Heart right ventricle (tissue), 16 donors: ENCODE measurements at regions not wholly inside any gene's neighbourhood (a gene's known extent, or its start where the extent isn't known, plus 50 kb on each side); places are given as distances from the start of the nearest gene placed in this dataset.

Experiments used
- ATAC-seq, 8 donors: fragments of 200-7000 bp; cut with Tn5 transposase; one replicate each; pipeline ENCODE4 v1.9.1; 2020; ENCODE audit warnings: mild to moderate bottlenecking in 8 of 8, moderate library complexity in 8 of 8, moderate number of reproducible peaks in 1 of 8
- DNase-seq, 2 donors: peaks; one replicate each; pipeline ENCODE4 v3.0.0-alpha.2; 2020
- H3K27ac ChIP-seq, 10 donors: fragments of 200-600 bp; sonication (generic) in 2 of 10; one replicate each; pipeline versions ENCODE4 v1.5.0 to v1.8.0; 2020 to 2022; ENCODE audit warnings: mild to moderate bottlenecking in 3 of 10
- H3K27me3 ChIP-seq, 7 donors: fragments of 200-600 bp; one replicate each; pipeline ENCODE4 v1.8.0; 2021 to 2022; ENCODE audit warnings: mild to moderate bottlenecking in 2 of 7
- H3K36me3 ChIP-seq, 9 donors: fragments of 200-600 bp; sonication (generic) in 1 of 9; one replicate each; pipeline versions ENCODE4 v1.5.0 to v1.8.0; 2020 to 2022; ENCODE audit warnings: mild to moderate bottlenecking in 2 of 9
- H3K4me1 ChIP-seq, 9 donors: fragments of 200-600 bp; sonication (generic) in 1 of 9; one replicate each; pipeline versions ENCODE4 v1.5.0 to v1.8.0; 2020 to 2022; ENCODE audit warnings: mild to moderate bottlenecking in 4 of 9
- H3K4me3 ChIP-seq, 10 donors: fragments of 200-600 bp; sonication (generic) in 2 of 10; one replicate each; pipeline versions ENCODE4 v1.5.0 to v1.8.0; 2020 to 2022; ENCODE audit warnings: mild to moderate bottlenecking in 7 of 10, moderate library complexity in 2 of 10
- H3K9me3 ChIP-seq, 11 donors: fragments of 200-600 bp in 10 of 11; sonication (generic) in 2 of 11; one replicate each; pipeline versions ENCODE4 v1.5.0 to v1.8.0; 2013 to 2022; ENCODE audit warnings: mild to moderate bottlenecking in 2 of 11, control low read depth in 1 of 11, moderate library complexity in 1 of 11
- CTCF ChIP-seq, 9 donors: fragments of 200-600 bp; sonication (generic) in 2 of 9; IDR thresholded peaks; one replicate each; pipeline versions ENCODE4 v1.5.0 to v1.8.0; 2021 to 2022; ENCODE audit warnings: antibody characterized with exemption in 9 of 9, mild to moderate bottlenecking in 5 of 9, moderate library complexity in 1 of 9
- WGBS, 2 donors: extraction: QIAGEN DNeasy Blood & Tissue Kit; methylation state at CpG; one replicate each; pipeline ENCODE4 v1.1.7; 2013; ENCODE audit warnings: inconsistent platforms in 1 of 2; 5-methylcytosine and 5-hydroxymethylcytosine counted together
- intact Hi-C, 10 donors: fragments of 100-400 bp; cut with DNase I; formaldehyde crosslinking; loops; one replicate each; pipeline versions ENCODE4 v1.11.1 to v1.14.2; 2022
- donor health status: Arrhythmogenic right ventricular cardiomyopathy.
- donor health status: ischemic (EF 13 %, LVEDD 7.1; RV severe dilation, severe dysfunction).
- donor health status: healthy with polysubstance abuse.
- donor health status: DM: no; HTN: yes; CAD: no.
- donor health status: DM: no; HTN: no; CAD: no.
- donor health status: ischemic (EF 25% LVEDD 6.9; RV normal size, moderate dysfunction).
- donor health status: ischemic (EF 25% LVEDD 5.7; RV mildly dilated, moderate dysfunction).
- donor health status: healthy.
- donor health status: DM: yes; HTN: yes; CAD: no.
- donor health status: Ischemic cardiomyopathy.
- donor health status: ischemic (EF 35%, LVEDD 5.7; RV mildly dilated, moderate dysfunction).
- donor health status: nonischemic (EF 11% LVEDD 7.7; RV severe dilation, severe dysfunction).
- donor health status: DM: yes; HTN: yes; CAD: no.
- donor health status: PGD.
- donor health status: ischemic (EF 29% LVEDD 5.4; RV normal size, mild dysfunction).
- donor health status: nonischemic (EF 23%, LVEDD 6.1; RV moderate dilation, normal function).

DNA sequence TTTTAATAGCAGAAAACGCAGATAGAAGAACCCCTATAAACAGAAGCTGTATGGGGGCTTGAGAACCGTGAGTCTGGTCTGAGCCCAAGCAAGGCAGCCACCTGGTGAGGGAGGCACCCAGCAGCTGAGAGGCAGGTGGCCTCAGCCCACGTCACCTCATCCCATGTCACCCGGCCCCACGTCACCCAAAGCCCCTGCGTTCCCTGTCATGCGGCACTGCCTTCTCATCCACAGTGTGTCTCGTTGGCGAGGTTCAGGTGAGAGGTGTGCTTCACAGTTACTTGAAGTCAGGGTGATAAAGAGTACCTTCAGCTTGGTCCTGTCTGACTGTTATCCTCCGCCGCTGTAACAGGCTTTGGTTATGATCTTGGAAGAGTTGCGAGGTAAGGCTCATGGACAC, 80.6 kb upstream of the IRX4 start:
- no peak for DNase-seq
- intact Hi-C loops, result no loop called here

GRCh38 chr5:1962619-1963355, 80.1 kb upstream of the IRX4 start:
- DNase-seq (no peak), ATAC-seq (no peak)
- WGBS, 2 donors, result 87 to 91% methylated on average over 13 of the region's 13 CpGs

More for the DNA sequence above, 80.6 kb upstream of the IRX4 start:
- H3K9me3 ChIP-seq, result no peaks in the 10 kb centered on the region
- no peaks in the 10 kb centered on the region for H3K4me1 ChIP-seq
- ATAC-seq, result no peak
- 92 to 93% methylated on average over 12 of the region's 12 CpGs for WGBS, 2 donors
- no peak overlapping the region for H3K27ac ChIP-seq
- H3K27me3 ChIP-seq, result no peaks in the 10 kb centered on the region
- H3K4me3 ChIP-seq, result no peak overlapping the region
- no peak for TF ChIP-seq CTCF (IDR thresholded peaks at IDR 0.05)
- H3K36me3 ChIP-seq, result no peaks in the 10 kb centered on the region

GRCh38 chr5:1961952-1962595, 79.3 kb upstream of the IRX4 start:
- intact Hi-C loops, result no loop called here
- no peaks in the 10 kb centered on the region for H3K4me1 ChIP-seq
- no peak overlapping the region for H3K27ac ChIP-seq
- ATAC-seq, result no peak
- TF ChIP-seq CTCF (IDR thresholded peaks at IDR 0.05), result no peak
- H3K36me3 ChIP-seq, result no peaks in the 10 kb centered on the region
- 77 to 81% methylated on average over 25 of the region's 25 CpGs for WGBS, 2 donors
- no peaks in the 10 kb centered on the region for H3K9me3 ChIP-seq
- H3K4me3 ChIP-seq, result no peak overlapping the region
- no peak for DNase-seq
- no peaks in the 10 kb centered on the region for H3K27me3 ChIP-seq

More at GRCh38 chr5:1962619-1963355, 80.1 kb upstream of the IRX4 start:
- Histone ChIP-seq H3K27me3 (no peaks in the 10 kb centered on the region), H3K9me3 (no peaks in the 10 kb centered on the region), H3K4me1 (no peaks in the 10 kb centered on the region), H3K4me3 (no peak overlapping the region), H3K36me3 (no peaks in the 10 kb centered on the region), H3K27ac (no peak overlapping the region)
- TF ChIP-seq CTCF (IDR thresholded peaks at IDR 0.05), result no peak
- intact Hi-C loops, result no loop called here

- no peaks in the 10 kb centered on the region for H3K36me3 ChIP-seq
- no peak for DNase-seq
- H3K9me3 ChIP-seq, result no peaks in the 10 kb centered on the region
- no peaks in the 10 kb centered on the region for H3K4me1 ChIP-seq
- no peak for TF ChIP-seq CTCF (IDR thresholded peaks at IDR 0.05)
- no peak overlapping the region for H3K27ac ChIP-seq
- 79 to 86% methylated on average over 14 of the region's 14 CpGs for WGBS, 2 donors
- ATAC-seq, result no peak
- H3K4me3 ChIP-seq, result no peak overlapping the region
- H3K27me3 ChIP-seq, result no peaks in the 10 kb centered on the region
- intact Hi-C loops, result no loop called here
Measured at GRCh38 chr5:1961304-1961946, 78.7 kb upstream of the IRX4 start.
